ENCODE measurements at regions not wholly inside any gene's neighbourhood (a gene's known extent, or its start where the extent isn't known, plus 50 kb on each side); places are given as distances from the start of the nearest gene placed in this dataset.

- TF ChIP-seq POLR2AphosphoS5 (IDR thresholded peaks at IDR 0.05; ENCODE audit: insufficient read depth in 1 of 2, low read depth in 1 of 2) (no peak), POLR2A (IDR thresholded peaks at IDR 0.05) (no peak)
These were observed 362.5 kb downstream of the MRPL39 start for GRCh38 chr21:25244735-25245134.

Data from vagina (tissue), 2 donors.